ENCODE measurements at regions not wholly inside any gene's neighbourhood (a gene's known extent, or its start where the extent isn't known, plus 50 kb on each side); places are given as distances from the start of the nearest gene placed in this dataset.

DNA sequence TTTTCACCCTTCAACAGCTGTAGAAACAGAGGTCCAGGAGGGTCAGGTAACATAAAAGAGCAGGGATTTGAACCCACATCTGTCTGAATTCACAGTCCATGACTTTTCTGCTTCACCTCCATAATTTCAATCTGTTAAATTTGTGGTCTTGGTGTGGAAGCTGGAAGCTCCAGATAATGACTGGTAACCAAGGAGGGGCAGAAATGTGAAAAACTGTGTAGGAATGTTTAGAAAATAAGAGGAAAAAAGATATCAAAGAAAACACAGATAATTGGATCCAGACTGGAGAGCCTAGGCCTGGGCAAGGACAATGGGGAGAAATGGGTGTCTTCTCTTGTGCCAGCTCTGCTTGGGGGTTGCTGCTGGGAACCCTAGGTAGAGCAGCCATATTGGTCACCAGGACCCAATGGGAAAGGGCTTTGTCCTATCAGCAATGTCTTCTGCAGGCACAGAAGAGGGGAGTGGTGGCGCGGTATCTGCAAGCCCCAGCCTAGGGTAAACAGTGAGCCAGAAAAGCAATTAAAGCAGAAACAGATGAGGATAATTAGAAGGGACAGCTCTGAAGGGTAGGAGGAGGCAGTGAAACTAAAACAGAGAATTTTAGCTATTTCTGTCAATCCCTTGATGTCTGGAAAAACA lies 54.3 kb upstream of the CCDC91 start:
- TF ChIP-seq POLR2A (IDR thresholded peaks at IDR 0.05; ENCODE audit: low read depth, low read length) = no peak
- no peak for FAIRE-seq
- no peak for DNase-seq (ENCODE audit: insufficient read length, low spot score)

DNA sequence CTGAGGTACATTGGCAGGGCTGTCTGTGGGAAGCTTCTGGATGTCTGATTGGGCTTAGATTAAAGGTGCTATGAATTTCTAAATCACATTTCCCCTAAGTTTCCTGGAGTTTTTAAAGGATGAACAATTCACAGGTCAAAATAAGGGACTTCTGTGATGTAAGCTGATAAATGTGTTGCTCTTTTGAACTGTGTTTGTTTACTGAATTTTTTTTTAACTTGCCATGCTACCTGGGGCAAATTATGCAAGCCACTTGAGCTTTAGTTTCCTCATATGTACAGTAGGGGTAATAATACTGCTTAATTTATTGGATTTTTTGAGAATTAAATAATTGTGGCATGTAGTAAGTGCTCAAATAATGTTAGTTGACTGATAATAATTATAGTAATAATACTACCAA lies 52.8 kb upstream of the CCDC91 start:
- no peak for TF ChIP-seq POLR2A (IDR thresholded peaks at IDR 0.05; ENCODE audit: low read depth, low read length)
- FAIRE-seq = no peak

DNA sequence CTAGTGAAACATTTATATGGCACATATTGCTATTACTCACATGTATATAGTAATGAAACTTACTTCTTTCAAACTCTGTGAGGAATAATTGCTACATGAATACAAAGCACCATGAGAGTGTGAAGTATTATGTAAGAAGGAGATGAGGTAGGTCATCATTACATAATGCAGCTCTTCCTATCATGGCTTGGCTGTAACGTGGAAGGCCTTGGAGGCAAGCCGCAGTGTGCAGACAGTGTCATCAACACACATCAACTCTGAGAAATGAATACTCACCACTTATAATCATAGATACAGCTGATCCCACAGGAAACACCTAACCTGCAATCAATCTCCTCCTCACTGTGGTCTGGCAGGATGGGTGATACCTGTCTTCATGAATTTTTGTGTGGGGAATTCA lies 49.9 kb upstream of the CCDC91 start:
- FAIRE-seq = peak; percentile 30
- no peak for TF ChIP-seq POLR2A (IDR thresholded peaks at IDR 0.05; ENCODE audit: low read depth, low read length)
- DNase-seq (ENCODE audit: insufficient read length, low spot score) = no peak

More for the DNA sequence above, 52.8 kb upstream of the CCDC91 start:
- DNase-seq (ENCODE audit: insufficient read length, low spot score) = no peak

Data from H54 (cell line).